Endothelial cell of umbilical vein (primary cell): ENCODE measurements at regions not wholly inside any gene's neighbourhood (a gene's known extent, or its start where the extent isn't known, plus 50 kb on each side); places are given as distances from the start of the nearest gene placed in this dataset.

Source experiments
- BruUV-seq: library from RNA; stranded (reverse); fragments of 400-500 nt; replicated peaks from 2 replicates; lab custom pipeline; 2021; lab: Mats Ljungman, UMichigan
- CTCF ChIA-PET: fragments of 300-600, 350-600 bp; sonication (Branson Sonifier 250); formaldehyde crosslinking; loops from one replicate; lab custom pipeline; 2021; ENCODE audit warnings: antibody characterized with exemption, inconsistent platforms; lab: Charles Lee
- POLR2A ChIA-PET: fragments of 300-600, 350-600 bp; sonication (Branson Sonifier 250); formaldehyde crosslinking; loops from one replicate; lab custom pipeline; 2021; ENCODE audit warnings: antibody characterized with exemption, inconsistent platforms; lab: Charles Lee
- DNase-seq: peaks from one replicate; pipeline ENCODE4 v3.0.0-alpha.2; 2011; ENCODE audit warnings: low read depth, low spot score
- FAIRE-seq: peaks from 2 replicates; lab custom pipeline; 2011; peaks lifted over from hg19 to GRCh38; lab: Jason Lieb, UNC
- H2AFZ ChIP-seq: 2 replicates; pipeline ENCODE4 v1.6.0; 2012; ENCODE audit warnings: low read depth, low read length, control low read depth, inconsistent platforms
- H3K27ac ChIP-seq: 2 replicates; pipeline ENCODE4 v1.5.1; 2011; ENCODE audit warnings: low read depth, mild to moderate bottlenecking, control low read depth, low read length, moderate library complexity; ENCODE audit not compliant: insufficient read depth
- H3K27me3 ChIP-seq, 2 experiments: 2 replicates each; pipeline versions ENCODE4 v1.6.0 to v1.6.1; 2011; ENCODE audit warnings: low read length in 2 of 2, mixed read lengths in 1 of 2; ENCODE audit not compliant: control insufficient read depth in 2 of 2, insufficient read depth in 2 of 2
- H3K36me3 ChIP-seq, 2 experiments: 2 replicates in 1 of 2; 3 replicates in 1 of 2; pipeline ENCODE4 v1.5.1; 2011; ENCODE audit warnings: low read length in 2 of 2, mild to moderate bottlenecking in 1 of 2, moderate library complexity in 1 of 2; ENCODE audit not compliant: control insufficient read depth in 2 of 2, insufficient read depth in 2 of 2; ENCODE audit errors: extremely low read depth in 1 of 2
- H3K4me1 ChIP-seq: 3 replicates; pipeline ENCODE4 v1.5.1; 2011; ENCODE audit warnings: mild to moderate bottlenecking, low read length; ENCODE audit not compliant: control insufficient read depth, insufficient read depth; ENCODE audit errors: extremely low read depth
- H3K4me2 ChIP-seq: 2 replicates; pipeline ENCODE4 v1.6.1; 2011; ENCODE audit warnings: low read length, control low read depth, mixed read lengths; ENCODE audit not compliant: insufficient read depth
- H3K4me3 ChIP-seq, 3 experiments: fragments of 200-600 bp in 1 of 3; sonication (generic), shearing (Covaris generic) in 1 of 3; replicated peaks in 1 of 3; 2 replicates each; pipeline ENCODE4 v1.5.1; 2011 to 2016; ENCODE audit warnings: control low read depth in 3 of 3, low read length in 3 of 3, mild to moderate bottlenecking in 2 of 3, inconsistent platforms in 1 of 3, low read depth in 1 of 3, moderate library complexity in 1 of 3; ENCODE audit not compliant: insufficient read depth in 1 of 3
- H3K79me2 ChIP-seq: 2 replicates; pipeline ENCODE4 v1.6.0; 2012; ENCODE audit warnings: low read length, inconsistent platforms; ENCODE audit not compliant: control insufficient read depth, insufficient read depth
- H3K9ac ChIP-seq: replicated peaks from 2 replicates; pipeline ENCODE3; 2011; ENCODE audit warnings: low read length, control low read depth; ENCODE audit not compliant: insufficient read depth; ENCODE audit errors: extremely low read depth
- H3K9me1 ChIP-seq: replicated peaks from 3 replicates; pipeline ENCODE4 v1.6.0; 2011; ENCODE audit warnings: mild to moderate bottlenecking, low read length; ENCODE audit not compliant: control insufficient read depth, insufficient read depth; ENCODE audit errors: extremely low read depth
- H3K9me3 ChIP-seq: replicated peaks from 2 replicates; pipeline ENCODE4 v1.5.1; 2012; ENCODE audit warnings: low read length, inconsistent platforms; ENCODE audit not compliant: control insufficient read depth, insufficient read depth
- H4K20me1 ChIP-seq: replicated peaks from 2 replicates; pipeline ENCODE3; 2011; ENCODE audit warnings: mild to moderate bottlenecking, low read length; ENCODE audit not compliant: control insufficient read depth, insufficient read depth; ENCODE audit errors: extremely low read depth
- CTCF ChIP-seq, 2 donors: IDR thresholded peaks; 1 replicate in 1 of 2; 2 replicates in 1 of 2; pipeline ENCODE4 v1.5.1; 2011; ENCODE audit warnings: low read length in 2 of 2, mild to moderate bottlenecking in 2 of 2, moderate library complexity in 2 of 2, control low read depth in 1 of 2, inconsistent platforms in 1 of 2, low read depth in 1 of 2; ENCODE audit not compliant: insufficient read depth in 1 of 2; ENCODE audit errors: extremely low read depth in 1 of 2
- EZH2 ChIP-seq: IDR thresholded peaks from 2 replicates; pipeline ENCODE4 v1.6.1; 2012; ENCODE audit warnings: borderline replicate concordance, low read depth, mild to moderate bottlenecking, moderate library complexity, low read length, inconsistent platforms; ENCODE audit not compliant: severe bottlenecking
- FOS ChIP-seq: IDR thresholded peaks from 2 replicates; pipeline ENCODE4 v1.6.1; 2011; ENCODE audit warnings: mild to moderate bottlenecking, low read length, moderate library complexity, borderline replicate concordance; ENCODE audit not compliant: insufficient read depth
- GATA2 ChIP-seq: IDR thresholded peaks from 2 replicates; pipeline ENCODE4 v1.7.0; 2011; ENCODE audit warnings: low read depth, mild to moderate bottlenecking, moderate library complexity, mixed read lengths, low read length; ENCODE audit not compliant: insufficient read length, insufficient read depth
- JUN ChIP-seq: IDR thresholded peaks from 2 replicates; pipeline ENCODE4 v1.6.1; 2011; ENCODE audit warnings: borderline replicate concordance, low read depth; ENCODE audit not compliant: insufficient read length, insufficient read depth
- MAX ChIP-seq: IDR thresholded peaks from 2 replicates; pipeline ENCODE4 v1.6.1; 2011; ENCODE audit not compliant: insufficient read depth, insufficient read length
- MYC ChIP-seq: IDR thresholded peaks from one replicate; pipeline ENCODE4 v1.6.1; 2011; ENCODE audit warnings: mild to moderate bottlenecking, low read depth, low read length
- POLR2A ChIP-seq: IDR thresholded peaks from 2 replicates; pipeline ENCODE4 v1.6.1; 2012; ENCODE audit warnings: low read depth, mild to moderate bottlenecking, control low read depth, low read length
- POLR2AphosphoS5 ChIP-seq: IDR thresholded peaks from 2 replicates; pipeline ENCODE4 v1.6.1; 2012; ENCODE audit warnings: low read depth, mild to moderate bottlenecking, control low read depth, low read length, moderate library complexity; ENCODE audit not compliant: insufficient read depth
- dilution Hi-C: fragments of 300-500 bp; cut with MboI; formaldehyde crosslinking; loops from one replicate; pipeline ENCODE4 v1.15.0; 2019; ENCODE audit warnings: low sequenced_read_pairs; ENCODE audit not compliant: extremely low pct_ligation_motif_present
- intact Hi-C: fragments of 100-400 bp; cut with micrococcal nuclease; formaldehyde crosslinking; loops from one replicate; pipeline ENCODE4 v1.10.0; 2022

- no peak overlapping the region for H2AFZ ChIP-seq
- H3K27ac ChIP-seq = no peak overlapping the region
- no peaks in the 10 kb centered on the region for H3K9me1 ChIP-seq
- no peak for DNase-seq
- H3K4me2 ChIP-seq = no peak overlapping the region
- H3K4me1 ChIP-seq = no peaks in the 10 kb centered on the region
- no peaks in the 10 kb centered on the region for H3K79me2 ChIP-seq
- CTCF ChIA-PET = interaction anchor here (1.1 kb wide), 1 partner anchor 38 kb away, joined by 3 read pairs; no protein-coding TSS in a partner anchor
- no peak for TF ChIP-seq MAX
- no peak for TF ChIP-seq CTCF (IDR thresholded peaks at IDR 0.05; ENCODE audit: extremely low read depth in 1 of 2, insufficient read depth in 1 of 2, low read depth in 1 of 2, low read length in 2 of 2)
- no peak for TF ChIP-seq FOS
- no peak for TF ChIP-seq POLR2A
- TF ChIP-seq MYC = no peak
- no peak for TF ChIP-seq JUN
- TF ChIP-seq GATA2 = no peak
- no peak for TF ChIP-seq EZH2
- no peak for TF ChIP-seq POLR2AphosphoS5
- FAIRE-seq = no peak
- intact Hi-C loops (no loop called here), dilution Hi-C loops (no loop called here)
- no peaks in the 10 kb centered on the region for H3K27me3 ChIP-seq
- no TSS peak for BruUV-seq
- H3K4me3 ChIP-seq = no peak overlapping the region
- H3K36me3 ChIP-seq = no peaks in the 10 kb centered on the region
- H4K20me1 ChIP-seq = no peaks in the 10 kb centered on the region
- H3K9me3 ChIP-seq = no peaks in the 10 kb centered on the region
- POLR2A ChIA-PET = no interaction called here
- H3K9ac ChIP-seq = no peak overlapping the region
Observed at GRCh38 chr5:72752909-72753308, 63.6 kb upstream of the TNPO1 start.
